ENCODE measurements at regions not wholly inside any gene's neighbourhood (a gene's known extent, or its start where the extent isn't known, plus 50 kb on each side); places are given as distances from the start of the nearest gene placed in this dataset.

GRCh38 chr9:16025627-16026026 lies 472.8 kb downstream of the CCDC171 start:
- no peak for DNase-seq (ENCODE audit: low read depth)

GRCh38 chr9:16026886-16027285 lies 474.0 kb downstream of the CCDC171 start:
- no peak for DNase-seq (ENCODE audit: low read depth)

GRCh38 chr9:16028548-16028947 lies 475.7 kb downstream of the CCDC171 start:
- DNase-seq (ENCODE audit: low read depth): no peak

- DNase-seq (ENCODE audit: low read depth): no peak
These were observed 476.3 kb downstream of the CCDC171 start for GRCh38 chr9:16029046-16029615.

- no peak for DNase-seq (ENCODE audit: low read depth)
These were observed 477.0 kb downstream of the CCDC171 start for GRCh38 chr9:16029796-16030363.

- DNase-seq (ENCODE audit: low read depth): no peak
These were observed 477.8 kb downstream of the CCDC171 start for GRCh38 chr9:16030528-16031185.

GRCh38 chr9:16031486-16031885 lies 478.6 kb downstream of the CCDC171 start:
- DNase-seq (ENCODE audit: low read depth): no peak

- DNase-seq (ENCODE audit: low read depth): no peak
These were observed 479.1 kb downstream of the CCDC171 start for GRCh38 chr9:16031971-16032370.

GRCh38 chr9:16032799-16033198 lies 480.0 kb downstream of the CCDC171 start:
- no peak for DNase-seq (ENCODE audit: low read depth)

- no peak for DNase-seq (ENCODE audit: low read depth)
These were observed 480.4 kb downstream of the CCDC171 start for GRCh38 chr9:16033253-16033652.

- DNase-seq (ENCODE audit: low read depth): no peak
These were observed 481.3 kb downstream of the CCDC171 start for GRCh38 chr9:16033921-16034691.

- no peak for DNase-seq (ENCODE audit: low read depth)
These were observed 486.6 kb downstream of the CCDC171 start for GRCh38 chr9:16039218-16039987.

GRCh38 chr9:16039988-16040761 lies 487.3 kb downstream of the CCDC171 start:
- DNase-seq (ENCODE audit: low read depth): no peak

- no peak for DNase-seq (ENCODE audit: low read depth)
These were observed 491.1 kb downstream of the CCDC171 start for GRCh38 chr9:16043756-16044578.

GRCh38 chr9:16044579-16044881 lies 491.7 kb downstream of the CCDC171 start:
- no peak for DNase-seq (ENCODE audit: low read depth)

GRCh38 chr9:16045651-16046280 lies 492.9 kb downstream of the CCDC171 start:
- no peak for DNase-seq (ENCODE audit: low read depth)

- DNase-seq (ENCODE audit: low read depth): no peak
These were observed 493.9 kb downstream of the CCDC171 start for GRCh38 chr9:16046713-16047112.

GRCh38 chr9:16048129-16048528 lies 495.3 kb downstream of the CCDC171 start:
- DNase-seq (ENCODE audit: low read depth): no peak

- no peak for DNase-seq (ENCODE audit: low read depth)
These were observed 499.3 kb downstream of the CCDC171 start for GRCh38 chr9:16052146-16052545.

Measured in stimulated activated CD8-positive, alpha-beta memory T cell treated with anti-CD3 and anti-CD28 coated beads, Interleukin-15, amount 100 ng/mL, for 24 hours (primary cell).